Neural cell (in vitro differentiated cells): ENCODE measurements at regions not wholly inside any gene's neighbourhood (a gene's known extent, or its start where the extent isn't known, plus 50 kb on each side); places are given as distances from the start of the nearest gene placed in this dataset.

Experiments used
- H2AFZ ChIP-seq: fragments of 200-600, 300-800 bp; sonication (generic), shearing (Covaris generic); 2 replicates; pipeline ENCODE4 v1.6.0; 2014; ENCODE audit warnings: low read depth, mild to moderate bottlenecking, antibody characterized with exemption, low read length, moderate library complexity
- H3F3A ChIP-seq: fragments of 200-600 bp; shearing (Covaris generic); 2 replicates; pipeline ENCODE4 v1.6.1; 2016; ENCODE audit warnings: mild to moderate bottlenecking, moderate library complexity, mixed read lengths, antibody characterized with exemption, low read length; ENCODE audit not compliant: insufficient read depth, poor library complexity, severe bottlenecking
- H3K27ac ChIP-seq: fragments of 200-600, 300-800 bp; sonication (generic), shearing (Covaris generic); 2 replicates; pipeline ENCODE4 v1.5.1; 2014; ENCODE audit warnings: mild to moderate bottlenecking, low read length, moderate library complexity
- H3K27me3 ChIP-seq: fragments of 300-800, 200-600 bp; sonication (generic), shearing (Covaris generic); 2 replicates; pipeline ENCODE4 v1.6.0; 2014; ENCODE audit warnings: mild to moderate bottlenecking, low read depth, low read length, moderate library complexity; ENCODE audit not compliant: insufficient read depth
- H3K36me3 ChIP-seq: fragments of 300-800, 200-600 bp; sonication (generic), shearing (Covaris generic); 2 replicates; pipeline ENCODE4 v1.5.1; 2014; ENCODE audit warnings: mild to moderate bottlenecking, antibody characterized with exemption, low read length, moderate library complexity; ENCODE audit not compliant: insufficient read depth
- H3K4me2 ChIP-seq: fragments of 300-800, 200-600 bp; sonication (generic), shearing (Covaris generic); 2 replicates; pipeline ENCODE4 v1.6.0; 2014; ENCODE audit warnings: mild to moderate bottlenecking, low read length
- H3K4me3 ChIP-seq: fragments of 300-800, 200-600 bp; sonication (generic), shearing (Covaris generic); 2 replicates; pipeline ENCODE4 v1.5.1; 2014; ENCODE audit warnings: mild to moderate bottlenecking, low read length, moderate library complexity
- H3K79me2 ChIP-seq: fragments of 200-600 bp; shearing (Covaris generic); replicated peaks from 2 replicates; pipeline ENCODE4 v1.6.0; 2014; ENCODE audit warnings: mild to moderate bottlenecking, low read length, moderate library complexity; ENCODE audit not compliant: insufficient read depth
- H3K9ac ChIP-seq: fragments of 300-800, 200-600 bp; sonication (generic), shearing (Covaris generic); 2 replicates; pipeline ENCODE4 v1.6.1; 2016; ENCODE audit warnings: mild to moderate bottlenecking, low read length, mixed read lengths
- H3K9me2 ChIP-seq: fragments of 200-600 bp; shearing (Covaris generic); 2 replicates; pipeline ENCODE4 v1.6.1; 2016; ENCODE audit warnings: mild to moderate bottlenecking, low read length, mixed read lengths; ENCODE audit not compliant: insufficient read depth
- H3K9me3 ChIP-seq: fragments of 200-600, 300-800 bp; sonication (generic), shearing (Covaris generic); 2 replicates; pipeline ENCODE4 v1.6.1; 2016; ENCODE audit warnings: mild to moderate bottlenecking, mixed run types, low read length, moderate library complexity, mixed read lengths
- H4K20me1 ChIP-seq: fragments of 200-600 bp; shearing (Covaris generic); 2 replicates; pipeline ENCODE4 v1.6.1; 2016; ENCODE audit warnings: mild to moderate bottlenecking, mixed run types; ENCODE audit not compliant: insufficient read depth
- CTCF ChIP-seq: fragments of 450-650 bp; IDR thresholded peaks from 2 replicates; pipeline ENCODE4 v1.5.1; 2014; ENCODE audit warnings: antibody characterized with exemption, mild to moderate bottlenecking, moderate library complexity; ENCODE audit not compliant: poor library complexity, severe bottlenecking
- EP300 ChIP-seq: fragments of 450-650 bp; conservative IDR thresholded peaks from 2 replicates; pipeline ENCODE4 v1.6.1; 2014; ENCODE audit warnings: antibody characterized with exemption, mild to moderate bottlenecking, moderate library complexity; ENCODE audit not compliant: poor library complexity, severe bottlenecking
- EZH2 ChIP-seq: fragments of 200-600, 300-800 bp; shearing (Covaris generic), sonication (generic); IDR thresholded peaks from 2 replicates; pipeline ENCODE4 v1.6.1; 2014; ENCODE audit warnings: antibody characterized with exemption, low read length, borderline replicate concordance, mild to moderate bottlenecking; ENCODE audit not compliant: insufficient read depth, poor library complexity, severe bottlenecking
- MXI1 ChIP-seq: fragments of 450-650 bp; conservative IDR thresholded peaks from 2 replicates; pipeline ENCODE4 v1.6.1; 2014; ENCODE audit warnings: antibody characterized with exemption, mild to moderate bottlenecking; ENCODE audit not compliant: poor library complexity, severe bottlenecking
- POLR2AphosphoS5 ChIP-seq: IDR thresholded peaks from 2 replicates; pipeline ENCODE4 v1.6.1; 2012
- RAD21 ChIP-seq: fragments of 450-650 bp; conservative IDR thresholded peaks from 2 replicates; pipeline ENCODE4 v1.6.1; 2014; ENCODE audit warnings: antibody characterized with exemption, mild to moderate bottlenecking, moderate library complexity
- REST ChIP-seq: IDR thresholded peaks from 2 replicates; pipeline ENCODE4 v1.6.1; 2012; ENCODE audit warnings: borderline replicate concordance
- SMC3 ChIP-seq: fragments of 450-650 bp; conservative IDR thresholded peaks from 2 replicates; pipeline ENCODE4 v1.6.1; 2014; ENCODE audit warnings: antibody characterized with exemption, mild to moderate bottlenecking, moderate library complexity; ENCODE audit not compliant: poor library complexity
- TAF1 ChIP-seq: IDR thresholded peaks from 2 replicates; pipeline ENCODE4 v1.6.1; 2012; ENCODE audit warnings: low read depth

- Histone ChIP-seq H3K79me2 (no peaks in the 10 kb centered on the region), H3K27ac (no peak overlapping the region), H3K36me3 (no peaks in the 10 kb centered on the region), H3K9me3 (no peaks in the 10 kb centered on the region), H3K4me3 (no peak overlapping the region), H4K20me1 (no peaks in the 10 kb centered on the region), H3K27me3 (no peaks in the 10 kb centered on the region), H3F3A (no peaks in the 10 kb centered on the region), H3K9ac (no peak overlapping the region), H2AFZ (no peak overlapping the region), H3K4me2 (no peak overlapping the region), H3K9me2 (no peaks in the 10 kb centered on the region)
- TF ChIP-seq EZH2 (no peak), EP300 (no peak), REST (no peak), POLR2AphosphoS5 (no peak), CTCF (no peak), RAD21 (no peak), TAF1 (no peak), SMC3 (no peak), MXI1 (no peak)
These were observed 198.9 kb downstream of the IPMK start for GRCh38 chr10:58068809-58069208.

GRCh38 chr10:58066979-58067378 lies 200.7 kb downstream of the IPMK start:
- H3K36me3 ChIP-seq = no peaks in the 10 kb centered on the region
- TF ChIP-seq EP300 (no peak), SMC3 (no peak), REST (no peak), EZH2 (no peak), TAF1 (no peak), MXI1 (no peak), CTCF (no peak), RAD21 (no peak), POLR2AphosphoS5 (no peak)
- H3K79me2 ChIP-seq = no peaks in the 10 kb centered on the region
- H3K9ac ChIP-seq = no peak overlapping the region
- H3K4me2 ChIP-seq = no peak overlapping the region
- H2AFZ ChIP-seq = no peak overlapping the region
- H3K27me3 ChIP-seq = no peaks in the 10 kb centered on the region
- no peaks in the 10 kb centered on the region for H3F3A ChIP-seq
- no peak overlapping the region for H3K27ac ChIP-seq
- no peak overlapping the region for H3K4me3 ChIP-seq
- H3K9me3 ChIP-seq = no peaks in the 10 kb centered on the region
- H3K9me2 ChIP-seq = no peaks in the 10 kb centered on the region
- no peaks in the 10 kb centered on the region for H4K20me1 ChIP-seq
